ENCODE measurements at regions not wholly inside any gene's neighbourhood (a gene's known extent, or its start where the extent isn't known, plus 50 kb on each side); places are given as distances from the start of the nearest gene placed in this dataset.

GRCh38 chr13:103531278-103531677, 465.1 kb upstream of the SLC10A2 start:
- TF ChIP-seq CTCF (IDR thresholded peaks at IDR 0.05): no peak

GRCh38 chr13:103528437-103528836, 462.2 kb upstream of the SLC10A2 start:
- TF ChIP-seq CTCF (IDR thresholded peaks at IDR 0.05): no peak

GRCh38 chr13:103525530-103525929, 459.3 kb upstream of the SLC10A2 start:
- no peak for TF ChIP-seq CTCF (IDR thresholded peaks at IDR 0.05)

- no peak for TF ChIP-seq CTCF (IDR thresholded peaks at IDR 0.05)
Measured at GRCh38 chr13:103523858-103524257, 457.6 kb upstream of the SLC10A2 start.

GRCh38 chr13:103521532-103521931, 455.3 kb upstream of the SLC10A2 start:
- TF ChIP-seq CTCF (IDR thresholded peaks at IDR 0.05): no peak

- TF ChIP-seq CTCF (IDR thresholded peaks at IDR 0.05): no peak
Measured at GRCh38 chr13:103517768-103518102, 451.5 kb upstream of the SLC10A2 start.

- no peak for TF ChIP-seq CTCF (IDR thresholded peaks at IDR 0.05)
Measured at GRCh38 chr13:103517066-103517767, 451.0 kb upstream of the SLC10A2 start.
